ENCODE measurements at regions not wholly inside any gene's neighbourhood (a gene's known extent, or its start where the extent isn't known, plus 50 kb on each side); places are given as distances from the start of the nearest gene placed in this dataset.

DNA sequence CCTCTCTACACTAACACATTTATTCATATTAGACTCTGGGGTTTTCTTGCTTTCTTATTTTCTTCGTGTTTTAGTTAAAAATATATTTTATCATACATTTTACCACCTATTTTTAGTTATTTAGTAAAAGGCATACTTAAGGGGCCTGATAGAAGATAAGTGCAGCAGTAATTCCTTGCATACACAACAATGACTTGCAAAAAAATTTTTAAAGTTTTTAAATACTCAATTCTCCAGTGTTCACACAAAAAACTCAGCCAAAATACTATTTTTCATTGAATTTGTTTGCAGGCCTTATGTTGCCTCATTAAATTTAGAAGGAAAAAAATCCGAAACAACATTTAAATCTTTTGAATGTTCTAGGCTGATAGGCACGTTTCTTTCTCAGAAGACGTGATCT, 2431.7 kb downstream of the PCDH9 start:
- Histone ChIP-seq H3K27me3 (no peaks in the 10 kb centered on the region), H3K4me1 (no peaks in the 10 kb centered on the region), H3K36me3 (no peaks in the 10 kb centered on the region), H3K9me3 (no peaks in the 10 kb centered on the region), H3K4me3 (no peak overlapping the region), H3K27ac (replicated peaks in 1 of 4) (no peak overlapping the region)
- no peak for DNase-seq (ENCODE audit: extremely low spot score)
- 86% methylated on average over 4 of the region's 4 CpGs for WGBS
- TF ChIP-seq EP300 (IDR thresholded peaks at IDR 0.05) = no peak
- TF ChIP-seq, protein P1, sequence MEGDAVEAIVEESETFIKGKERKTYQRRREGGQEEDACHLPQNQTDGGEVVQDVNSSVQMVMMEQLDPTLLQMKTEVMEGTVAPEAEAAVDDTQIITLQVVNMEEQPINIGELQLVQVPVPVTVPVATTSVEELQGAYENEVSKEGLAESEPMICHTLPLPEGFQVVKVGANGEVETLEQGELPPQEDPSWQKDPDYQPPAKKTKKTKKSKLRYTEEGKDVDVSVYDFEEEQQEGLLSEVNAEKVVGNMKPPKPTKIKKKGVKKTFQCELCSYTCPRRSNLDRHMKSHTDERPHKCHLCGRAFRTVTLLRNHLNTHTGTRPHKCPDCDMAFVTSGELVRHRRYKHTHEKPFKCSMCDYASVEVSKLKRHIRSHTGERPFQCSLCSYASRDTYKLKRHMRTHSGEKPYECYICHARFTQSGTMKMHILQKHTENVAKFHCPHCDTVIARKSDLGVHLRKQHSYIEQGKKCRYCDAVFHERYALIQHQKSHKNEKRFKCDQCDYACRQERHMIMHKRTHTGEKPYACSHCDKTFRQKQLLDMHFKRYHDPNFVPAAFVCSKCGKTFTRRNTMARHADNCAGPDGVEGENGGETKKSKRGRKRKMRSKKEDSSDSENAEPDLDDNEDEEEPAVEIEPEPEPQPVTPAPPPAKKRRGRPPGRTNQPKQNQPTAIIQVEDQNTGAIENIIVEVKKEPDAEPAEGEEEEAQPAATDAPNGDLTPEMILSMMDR (IDR thresholded peaks at IDR 0.05) = no peak
- no peak for TF ChIP-seq POLR2AphosphoS5 (IDR thresholded peaks at IDR 0.05)
- no peak for TF ChIP-seq POLR2A (IDR thresholded peaks at IDR 0.05; ENCODE audit: low read depth)
- intact Hi-C loops (cut with DNase I) = no loop called here

DNA sequence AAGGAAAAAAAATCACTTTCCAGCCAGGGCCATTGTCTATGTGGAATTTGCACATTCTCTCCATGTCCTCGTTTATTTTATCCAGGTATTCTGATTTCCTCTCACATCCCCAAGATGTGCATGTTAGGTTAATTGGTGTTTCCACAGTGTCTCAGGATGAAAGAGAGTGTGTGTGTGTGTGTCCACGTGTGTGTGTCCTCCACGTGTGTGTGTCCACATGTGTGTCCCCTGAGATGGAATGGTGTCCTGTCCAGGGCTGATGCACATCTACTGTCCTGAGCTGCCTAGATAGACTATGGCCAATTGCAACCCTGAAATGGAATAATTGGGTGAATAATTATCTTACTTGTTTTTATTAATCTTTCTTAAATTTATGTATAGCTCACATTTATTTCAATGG, 2436.5 kb downstream of the PCDH9 start:
- no peak overlapping the region for H3K4me3 ChIP-seq
- intact Hi-C loops (cut with DNase I) = no loop called here
- TF ChIP-seq EP300 (IDR thresholded peaks at IDR 0.05) (no peak), POLR2AphosphoS5 (IDR thresholded peaks at IDR 0.05) (no peak), POLR2A (IDR thresholded peaks at IDR 0.05; ENCODE audit: low read depth) (no peak)
- TF ChIP-seq, protein P1 (IDR thresholded peaks at IDR 0.05) = no peak
- no peaks in the 10 kb centered on the region for H3K9me3 ChIP-seq
- WGBS = 85% methylated on average over 3 of the region's 3 CpGs
- no peak overlapping the region for H3K27ac ChIP-seq (replicated peaks in 1 of 4)
- no peaks in the 10 kb centered on the region for H3K27me3 ChIP-seq
- no peaks in the 10 kb centered on the region for H3K4me1 ChIP-seq
- no peaks in the 10 kb centered on the region for H3K36me3 ChIP-seq
- DNase-seq (ENCODE audit: extremely low spot score) = no peak

DNA sequence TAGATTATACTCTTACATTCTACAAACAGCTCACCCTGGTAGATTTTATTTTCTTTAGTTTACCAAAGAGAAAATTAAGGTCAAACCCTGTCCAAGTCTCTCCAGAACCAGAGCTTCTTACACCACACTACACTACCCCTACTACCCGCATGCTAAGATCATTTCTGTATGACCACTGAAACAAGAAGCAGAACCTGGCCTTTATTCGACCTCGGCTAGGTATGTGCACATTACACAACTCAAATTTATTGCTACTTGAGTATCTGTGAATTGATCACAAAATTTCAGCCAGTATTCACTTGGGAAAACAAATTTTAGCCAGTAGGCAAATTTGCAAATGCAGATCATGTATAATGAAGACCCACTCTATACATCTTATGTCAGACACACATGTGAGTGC, 2437.0 kb downstream of the PCDH9 start:
- H3K27me3 ChIP-seq = no peaks in the 10 kb centered on the region
- intact Hi-C loops (cut with DNase I) = no loop called here
- no peaks in the 10 kb centered on the region for H3K4me1 ChIP-seq
- no peaks in the 10 kb centered on the region for H3K9me3 ChIP-seq
- no peak for DNase-seq (ENCODE audit: extremely low spot score)
- WGBS = 89% methylated on average over 3 of the region's 3 CpGs
- no peaks in the 10 kb centered on the region for H3K36me3 ChIP-seq
- TF ChIP-seq POLR2A (IDR thresholded peaks at IDR 0.05; ENCODE audit: low read depth) = no peak
- TF ChIP-seq, protein P1 (IDR thresholded peaks at IDR 0.05) = no peak
- TF ChIP-seq EP300 (IDR thresholded peaks at IDR 0.05) = no peak
- no peak overlapping the region for H3K27ac ChIP-seq (replicated peaks in 1 of 4)
- H3K4me3 ChIP-seq = no peak overlapping the region

DNA sequence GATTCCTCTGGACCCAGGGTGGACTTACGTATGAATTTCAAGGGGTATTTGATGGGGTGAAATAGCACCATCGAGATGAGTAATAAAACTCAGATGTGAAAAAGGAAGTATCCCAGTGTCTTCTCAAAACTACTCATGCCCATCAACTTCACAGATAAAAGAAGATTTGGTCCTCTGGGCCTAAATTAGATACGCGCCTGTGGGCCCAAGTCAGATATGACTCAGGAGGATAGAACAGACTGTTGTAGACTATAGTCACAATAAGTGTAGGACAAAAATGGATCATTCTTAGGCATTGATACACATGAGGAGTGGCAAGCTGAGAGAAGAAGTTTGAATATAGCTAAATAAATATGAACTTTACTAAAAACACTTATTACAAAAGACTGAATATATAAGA, 2438.8 kb downstream of the PCDH9 start:
- TF ChIP-seq POLR2AphosphoS5 (IDR thresholded peaks at IDR 0.05) (no peak), EP300 (IDR thresholded peaks at IDR 0.05) (no peak), POLR2A (IDR thresholded peaks at IDR 0.05; ENCODE audit: low read depth) (no peak)
- TF ChIP-seq, protein P1 (IDR thresholded peaks at IDR 0.05) = no peak
- H3K4me1 ChIP-seq = no peaks in the 10 kb centered on the region
- no peaks in the 10 kb centered on the region for H3K27me3 ChIP-seq
- DNase-seq (ENCODE audit: extremely low spot score) = no peak
- no peaks in the 10 kb centered on the region for H3K36me3 ChIP-seq
- no peak overlapping the region for H3K27ac ChIP-seq (replicated peaks in 1 of 4)
- intact Hi-C loops (cut with DNase I) = no loop called here
- no peaks in the 10 kb centered on the region for H3K9me3 ChIP-seq
- H3K4me3 ChIP-seq = no peak overlapping the region
- WGBS = 95% methylated on average over 4 of the region's 4 CpGs

DNA sequence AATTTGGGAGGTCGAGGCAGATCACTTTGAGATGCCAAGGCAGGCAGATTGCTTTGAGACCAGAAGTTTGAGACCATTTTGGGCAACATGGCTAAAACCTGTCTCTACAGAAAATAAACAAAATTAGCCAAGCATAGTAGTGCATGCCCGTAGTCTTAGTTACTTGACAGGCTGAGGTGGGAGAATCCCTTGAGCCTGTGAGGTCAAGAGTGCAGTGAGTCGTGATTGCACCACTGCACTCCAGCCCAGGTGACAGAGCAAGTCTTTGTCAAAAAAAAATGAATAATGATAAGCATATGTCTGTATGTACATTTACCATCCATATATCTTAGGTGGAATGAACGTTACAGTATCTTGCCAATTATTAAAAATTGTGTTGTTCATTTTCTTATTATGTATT, 2447.7 kb downstream of the PCDH9 start:
- no peak overlapping the region for H3K4me3 ChIP-seq
- TF ChIP-seq EP300 (IDR thresholded peaks at IDR 0.05) = no peak
- TF ChIP-seq POLR2AphosphoS5 (IDR thresholded peaks at IDR 0.05) = no peak
- TF ChIP-seq, protein P1 (IDR thresholded peaks at IDR 0.05) = no peak
- TF ChIP-seq POLR2A (IDR thresholded peaks at IDR 0.05; ENCODE audit: low read depth) = no peak
- no peaks in the 10 kb centered on the region for H3K27me3 ChIP-seq
- H3K36me3 ChIP-seq = no peaks in the 10 kb centered on the region
- H3K4me1 ChIP-seq = no peaks in the 10 kb centered on the region
- DNase-seq (ENCODE audit: extremely low spot score) = no peak
- no peaks in the 10 kb centered on the region for H3K9me3 ChIP-seq
- H3K27ac ChIP-seq (replicated peaks in 1 of 4) = no peak overlapping the region
- intact Hi-C loops (cut with DNase I) = no loop called here
- WGBS = 68% methylated on average over 4 of the region's 4 CpGs

All from esophagus muscularis mucosa (tissue), 4 donors.